Heart left ventricle (tissue), 13 donors: ENCODE measurements at regions not wholly inside any gene's neighbourhood (a gene's known extent, or its start where the extent isn't known, plus 50 kb on each side); places are given as distances from the start of the nearest gene placed in this dataset.

Source experiments
- CTCF ChIP-seq, 12 donors: fragments of 200-600 bp; sonication (generic) in 4 of 12; IDR thresholded peaks; one replicate each; pipeline versions ENCODE4 v1.5.0 to v1.8.0; 2018 to 2022; ENCODE audit warnings: antibody characterized with exemption in 12 of 12, mild to moderate bottlenecking in 5 of 12
- POLR2A ChIP-seq, 2 donors: fragments of 450-650 bp; IDR thresholded peaks; one replicate each; pipeline ENCODE4 v1.6.1; 2017; ENCODE audit warnings: antibody characterized with exemption in 2 of 2, mild to moderate bottlenecking in 2 of 2, moderate library complexity in 2 of 2
- donor health status: ischemic (EF 13 %, LVEDD 7.1; RV severe dilation, severe dysfunction).
- donor health status: DM: no; HTN: yes; CAD: no.
- donor health status: DM: no; HTN: no; CAD: no.
- donor health status: ischemic (EF 25% LVEDD 6.9; RV normal size, moderate dysfunction).
- donor health status: ischemic (EF 25% LVEDD 5.7; RV mildly dilated, moderate dysfunction).
- donor health status: ischemic (EF 35%, LVEDD 5.7; RV mildly dilated, moderate dysfunction).
- donor health status: nonischemic (EF 11% LVEDD 7.7; RV severe dilation, severe dysfunction).
- donor health status: DM: yes; HTN: yes; CAD: no.
- donor health status: PGD.
- donor health status: ischemic (EF 29% LVEDD 5.4; RV normal size, mild dysfunction).
- donor health status: nonischemic (EF 23%, LVEDD 6.1; RV moderate dilation, normal function).

- no peak for TF ChIP-seq POLR2A (IDR thresholded peaks at IDR 0.05)
- no peak for TF ChIP-seq CTCF (IDR thresholded peaks at IDR 0.05)
Measured at GRCh38 chr13:44063881-44064280, 184.2 kb downstream of the LACC1 start.
